ENCODE measurements at regions not wholly inside any gene's neighbourhood (a gene's known extent, or its start where the extent isn't known, plus 50 kb on each side); places are given as distances from the start of the nearest gene placed in this dataset.

DNA sequence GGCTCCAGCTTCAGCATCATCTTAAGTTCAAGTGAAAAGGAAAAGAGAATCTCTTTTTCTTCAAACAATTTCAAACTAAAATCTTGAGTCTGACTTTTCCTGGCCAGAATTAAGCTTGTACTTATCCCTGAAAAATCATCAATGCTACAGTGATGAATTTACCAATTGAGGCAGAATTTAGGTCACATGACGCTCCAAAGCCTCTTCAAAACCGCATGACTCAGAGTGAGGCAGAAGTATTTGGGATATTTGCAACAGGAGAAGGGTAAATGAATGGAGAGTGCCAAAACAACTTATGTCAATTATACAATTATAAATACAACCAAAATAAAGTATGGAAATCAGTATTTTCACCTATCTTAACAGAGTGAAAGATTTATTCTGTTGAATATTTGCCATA is 515.5 kb downstream of the COL12A1 start:
- Histone ChIP-seq H3K4me1 (ENCODE audit: control insufficient read depth in 1 of 2, insufficient read depth in 1 of 2, low read depth in 1 of 2, low read length in 1 of 2) (no peaks in the 10 kb centered on the region), H3K4me3 (ENCODE audit: low read depth in 1 of 2, low read length in 1 of 2) (no peak overlapping the region), H3K36me3 (no peaks in the 10 kb centered on the region), H3K9me3 (no peaks in the 10 kb centered on the region), H3K27ac (no peak overlapping the region), H3K27me3 (no peaks in the 10 kb centered on the region)
- TF ChIP-seq, protein P1, sequence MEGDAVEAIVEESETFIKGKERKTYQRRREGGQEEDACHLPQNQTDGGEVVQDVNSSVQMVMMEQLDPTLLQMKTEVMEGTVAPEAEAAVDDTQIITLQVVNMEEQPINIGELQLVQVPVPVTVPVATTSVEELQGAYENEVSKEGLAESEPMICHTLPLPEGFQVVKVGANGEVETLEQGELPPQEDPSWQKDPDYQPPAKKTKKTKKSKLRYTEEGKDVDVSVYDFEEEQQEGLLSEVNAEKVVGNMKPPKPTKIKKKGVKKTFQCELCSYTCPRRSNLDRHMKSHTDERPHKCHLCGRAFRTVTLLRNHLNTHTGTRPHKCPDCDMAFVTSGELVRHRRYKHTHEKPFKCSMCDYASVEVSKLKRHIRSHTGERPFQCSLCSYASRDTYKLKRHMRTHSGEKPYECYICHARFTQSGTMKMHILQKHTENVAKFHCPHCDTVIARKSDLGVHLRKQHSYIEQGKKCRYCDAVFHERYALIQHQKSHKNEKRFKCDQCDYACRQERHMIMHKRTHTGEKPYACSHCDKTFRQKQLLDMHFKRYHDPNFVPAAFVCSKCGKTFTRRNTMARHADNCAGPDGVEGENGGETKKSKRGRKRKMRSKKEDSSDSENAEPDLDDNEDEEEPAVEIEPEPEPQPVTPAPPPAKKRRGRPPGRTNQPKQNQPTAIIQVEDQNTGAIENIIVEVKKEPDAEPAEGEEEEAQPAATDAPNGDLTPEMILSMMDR (IDR thresholded peaks at IDR 0.05): no peak

DNA sequence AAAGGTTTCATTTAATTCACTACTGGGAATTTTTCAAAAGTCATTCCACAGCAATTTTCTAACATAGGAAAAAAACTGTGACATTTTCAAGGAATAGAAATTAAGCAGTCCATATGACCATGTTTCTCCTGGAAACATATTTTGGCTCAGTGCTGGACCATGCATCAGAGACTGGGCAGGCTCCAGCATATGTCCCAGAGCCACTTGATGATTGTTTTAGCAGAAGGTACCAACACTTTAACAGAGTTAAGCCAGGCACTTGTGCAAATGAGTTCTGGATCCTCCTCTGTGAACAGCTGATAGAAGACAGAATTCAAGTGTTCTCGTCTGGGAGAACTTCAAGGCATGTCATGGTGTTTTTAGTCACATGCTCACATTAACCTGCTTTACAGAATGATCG is 516.3 kb downstream of the COL12A1 start:
- H3K27me3 ChIP-seq: no peaks in the 10 kb centered on the region
- H3K27ac ChIP-seq: no peak overlapping the region
- no peak overlapping the region for H3K4me3 ChIP-seq (ENCODE audit: low read depth in 1 of 2, low read length in 1 of 2)
- TF ChIP-seq, protein P1 (IDR thresholded peaks at IDR 0.05): no peak
- H3K4me1 ChIP-seq (ENCODE audit: control insufficient read depth in 1 of 2, insufficient read depth in 1 of 2, low read depth in 1 of 2, low read length in 1 of 2): no peaks in the 10 kb centered on the region
- H3K9me3 ChIP-seq: no peaks in the 10 kb centered on the region
- H3K36me3 ChIP-seq: no peaks in the 10 kb centered on the region

DNA sequence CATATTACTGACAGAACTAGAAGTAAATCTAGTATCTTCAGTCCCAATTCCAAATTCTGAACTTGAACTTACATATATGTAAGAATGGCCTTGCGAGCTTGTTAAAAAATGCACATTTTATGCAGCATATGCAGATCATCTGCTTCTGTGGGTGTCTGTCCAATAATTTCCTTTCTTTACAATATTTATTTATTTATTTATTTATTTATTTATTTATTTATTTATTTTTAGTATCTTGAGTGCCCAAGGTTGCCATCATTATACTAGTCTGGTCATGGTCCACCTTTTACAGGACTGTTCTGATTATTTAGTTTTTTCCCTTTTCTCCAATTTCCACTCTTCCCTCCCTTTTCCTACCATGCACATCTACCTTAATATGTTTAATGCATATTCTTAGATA is 528.4 kb downstream of the COL12A1 start:
- H3K9me3 ChIP-seq: no peaks in the 10 kb centered on the region
- H3K4me1 ChIP-seq (ENCODE audit: control insufficient read depth in 1 of 2, insufficient read depth in 1 of 2, low read depth in 1 of 2, low read length in 1 of 2): no peaks in the 10 kb centered on the region
- H3K27ac ChIP-seq: no peak overlapping the region
- no peaks in the 10 kb centered on the region for H3K36me3 ChIP-seq
- no peak overlapping the region for H3K4me3 ChIP-seq (ENCODE audit: low read depth in 1 of 2, low read length in 1 of 2)
- TF ChIP-seq, protein P1 (IDR thresholded peaks at IDR 0.05): no peak
- H3K27me3 ChIP-seq: no peaks in the 10 kb centered on the region

DNA sequence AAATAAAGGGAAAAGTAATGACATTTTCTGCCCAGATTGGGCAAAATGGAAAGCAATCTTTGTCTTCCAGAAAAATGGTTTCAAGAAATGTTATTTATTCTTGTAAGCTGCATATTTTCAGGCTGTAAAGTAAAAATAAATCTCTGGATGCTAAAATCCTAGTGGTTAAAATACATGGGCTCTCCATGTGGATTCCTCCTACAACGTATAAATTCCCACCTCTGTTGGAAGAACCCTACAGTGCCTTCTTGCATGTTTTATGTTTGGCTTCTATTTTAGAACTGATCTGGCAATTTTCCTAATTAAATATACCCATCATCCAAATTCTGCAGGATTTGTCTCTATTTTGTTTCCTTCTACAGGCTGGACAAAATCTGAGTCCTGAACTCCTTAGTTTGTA is 528.9 kb downstream of the COL12A1 start:
- Histone ChIP-seq H3K27ac (no peak overlapping the region), H3K4me3 (ENCODE audit: low read depth in 1 of 2, low read length in 1 of 2) (no peak overlapping the region), H3K9me3 (no peaks in the 10 kb centered on the region), H3K4me1 (ENCODE audit: control insufficient read depth in 1 of 2, insufficient read depth in 1 of 2, low read depth in 1 of 2, low read length in 1 of 2) (no peaks in the 10 kb centered on the region), H3K36me3 (no peaks in the 10 kb centered on the region), H3K27me3 (no peaks in the 10 kb centered on the region)
- TF ChIP-seq, protein P1 (IDR thresholded peaks at IDR 0.05): no peak

DNA sequence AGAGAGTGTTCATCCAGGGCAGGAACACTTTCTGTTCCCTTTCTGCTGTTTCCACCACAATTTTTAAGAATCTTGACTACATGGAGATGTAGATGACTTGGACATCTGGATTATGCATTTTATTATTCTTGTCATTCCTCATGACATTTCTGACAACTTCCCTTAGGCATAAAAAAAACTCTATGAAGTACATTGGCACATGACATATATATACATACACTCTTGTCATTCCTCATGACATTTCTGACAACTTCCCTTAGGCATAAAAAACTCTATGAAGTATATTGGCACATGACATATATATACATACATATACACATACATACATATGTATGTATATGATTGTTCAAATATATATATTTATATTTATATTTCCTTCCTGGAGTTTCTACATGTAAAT is 531.5 kb downstream of the COL12A1 start:
- Histone ChIP-seq H3K27ac (no peak overlapping the region), H3K36me3 (no peaks in the 10 kb centered on the region), H3K4me1 (ENCODE audit: control insufficient read depth in 1 of 2, insufficient read depth in 1 of 2, low read depth in 1 of 2, low read length in 1 of 2) (no peaks in the 10 kb centered on the region), H3K9me3 (no peaks in the 10 kb centered on the region), H3K27me3 (no peaks in the 10 kb centered on the region), H3K4me3 (ENCODE audit: low read depth in 1 of 2, low read length in 1 of 2) (no peak overlapping the region)
- TF ChIP-seq, protein P1 (IDR thresholded peaks at IDR 0.05): no peak

DNA sequence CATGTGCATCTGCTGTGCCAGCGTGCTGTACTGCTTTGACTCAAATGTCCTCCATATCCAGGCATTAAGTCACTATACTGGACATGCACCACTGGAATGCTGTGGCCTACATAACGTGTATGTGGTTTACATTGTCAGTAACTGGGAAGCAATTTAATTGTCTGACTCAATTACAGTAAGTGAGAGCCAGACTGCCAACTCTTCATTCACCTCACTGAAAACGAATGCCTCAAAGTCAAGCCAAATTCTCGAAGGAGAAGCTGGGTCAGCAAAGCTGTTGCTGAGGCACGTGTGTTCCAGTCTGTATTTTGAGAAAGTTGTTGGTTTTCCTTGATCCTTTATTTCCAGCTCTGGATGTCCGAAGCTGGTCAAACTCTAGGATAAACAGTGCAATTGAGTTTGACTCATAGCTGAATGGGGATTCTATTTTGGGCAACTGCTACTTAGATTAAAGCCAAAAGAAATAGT is 534.3 kb downstream of the COL12A1 start:
- TF ChIP-seq, protein P1 (IDR thresholded peaks at IDR 0.05): no peak
- Histone ChIP-seq H3K36me3 (no peaks in the 10 kb centered on the region), H3K9me3 (no peaks in the 10 kb centered on the region), H3K4me3 (ENCODE audit: low read depth in 1 of 2, low read length in 1 of 2) (no peak overlapping the region), H3K27me3 (no peaks in the 10 kb centered on the region), H3K4me1 (ENCODE audit: control insufficient read depth in 1 of 2, insufficient read depth in 1 of 2, low read depth in 1 of 2, low read length in 1 of 2) (no peaks in the 10 kb centered on the region), H3K27ac (no peak overlapping the region)
